Right atrium auricular region (tissue), 2 donors: ENCODE measurements at regions not wholly inside any gene's neighbourhood (a gene's known extent, or its start where the extent isn't known, plus 50 kb on each side); places are given as distances from the start of the nearest gene placed in this dataset.

Source experiments
- DNase-seq: peaks from one replicate; pipeline ENCODE4 v3.0.0-alpha.2; 2019; ENCODE audit warnings: low spot score
- H3K27ac ChIP-seq, 2 donors: fragments of 200-600 bp; sonication (generic); 1 replicate in 1 of 2; 2 replicates in 1 of 2; pipeline ENCODE4 v1.5.1; 2016 to 2019
- H3K27me3 ChIP-seq, 2 donors: fragments of 200-600 bp; sonication (generic); one replicate each; pipeline versions ENCODE4 v1.5.1 to v1.6.0; 2017 to 2019
- H3K36me3 ChIP-seq: fragments of 200-600 bp; sonication (generic); one replicate; pipeline ENCODE4 v1.5.1; 2016
- H3K4me1 ChIP-seq, 2 donors: fragments of 200-600 bp; sonication (generic); one replicate each; pipeline versions ENCODE4 v1.5.1 to v1.6.0; 2017 to 2019
- H3K4me3 ChIP-seq, 2 donors: fragments of 200-600 bp; sonication (generic); 1 replicate in 1 of 2; 2 replicates in 1 of 2; pipeline ENCODE4 v1.5.1; 2017 to 2019; ENCODE audit warnings: mild to moderate bottlenecking in 1 of 2, moderate library complexity in 1 of 2
- H3K9me3 ChIP-seq, 2 donors: fragments of 200-600 bp; sonication (generic); one replicate each; pipeline ENCODE4 v1.5.1; 2019
- CTCF ChIP-seq, 2 donors: fragments of 200-600 bp; sonication (generic); IDR thresholded peaks; one replicate each; pipeline ENCODE4 v1.5.1; 2019; ENCODE audit warnings: antibody characterized with exemption in 2 of 2

GRCh38 chr10:131689016-131689415 is 211.8 kb upstream of the PPP2R2D start:
- Histone ChIP-seq H3K36me3 (no peaks in the 10 kb centered on the region), H3K4me3 (no peak overlapping the region), H3K9me3 (no peaks in the 10 kb centered on the region), H3K27ac (no peak overlapping the region), H3K4me1 (no peaks in the 10 kb centered on the region), H3K27me3 (no peaks in the 10 kb centered on the region)
- no peak for TF ChIP-seq CTCF (IDR thresholded peaks at IDR 0.05)
- no peak for DNase-seq

- Histone ChIP-seq H3K36me3 (no peaks in the 10 kb centered on the region), H3K27me3 (no peaks in the 10 kb centered on the region), H3K9me3 (no peaks in the 10 kb centered on the region), H3K27ac (no peak overlapping the region), H3K4me3 (no peak overlapping the region), H3K4me1 (no peaks in the 10 kb centered on the region)
- DNase-seq = no peak
- no peak for TF ChIP-seq CTCF (IDR thresholded peaks at IDR 0.05)
Measured at GRCh38 chr10:131689486-131689885, 211.3 kb upstream of the PPP2R2D start.

- no peak for DNase-seq
- H3K9me3 ChIP-seq = no peaks in the 10 kb centered on the region
- no peaks in the 10 kb centered on the region for H3K4me1 ChIP-seq
- H3K36me3 ChIP-seq = no peaks in the 10 kb centered on the region
- H3K27me3 ChIP-seq = no peaks in the 10 kb centered on the region
- no peak overlapping the region for H3K4me3 ChIP-seq
- H3K27ac ChIP-seq = no peak overlapping the region
- no peak for TF ChIP-seq CTCF (IDR thresholded peaks at IDR 0.05)
Measured at GRCh38 chr10:131689954-131690757, 210.7 kb upstream of the PPP2R2D start.

GRCh38 chr10:131690805-131691239 is 210.0 kb upstream of the PPP2R2D start:
- no peaks in the 10 kb centered on the region for H3K4me1 ChIP-seq
- no peak for TF ChIP-seq CTCF (IDR thresholded peaks at IDR 0.05)
- DNase-seq = no peak
- no peaks in the 10 kb centered on the region for H3K9me3 ChIP-seq
- no peaks in the 10 kb centered on the region for H3K36me3 ChIP-seq
- no peak overlapping the region for H3K27ac ChIP-seq
- no peak overlapping the region for H3K4me3 ChIP-seq
- no peaks in the 10 kb centered on the region for H3K27me3 ChIP-seq

GRCh38 chr10:131691481-131692090 is 209.2 kb upstream of the PPP2R2D start:
- no peak overlapping the region for H3K27ac ChIP-seq
- H3K27me3 ChIP-seq = no peaks in the 10 kb centered on the region
- no peaks in the 10 kb centered on the region for H3K9me3 ChIP-seq

More at GRCh38 chr10:131691481-131692090, 209.2 kb upstream of the PPP2R2D start:
- no peaks in the 10 kb centered on the region for H3K36me3 ChIP-seq
- no peak for TF ChIP-seq CTCF (IDR thresholded peaks at IDR 0.05)
- H3K4me3 ChIP-seq = no peak overlapping the region
- no peak for DNase-seq
- no peaks in the 10 kb centered on the region for H3K4me1 ChIP-seq
